ENCODE measurements at regions not wholly inside any gene's neighbourhood (a gene's known extent, or its start where the extent isn't known, plus 50 kb on each side); places are given as distances from the start of the nearest gene placed in this dataset.

DNA sequence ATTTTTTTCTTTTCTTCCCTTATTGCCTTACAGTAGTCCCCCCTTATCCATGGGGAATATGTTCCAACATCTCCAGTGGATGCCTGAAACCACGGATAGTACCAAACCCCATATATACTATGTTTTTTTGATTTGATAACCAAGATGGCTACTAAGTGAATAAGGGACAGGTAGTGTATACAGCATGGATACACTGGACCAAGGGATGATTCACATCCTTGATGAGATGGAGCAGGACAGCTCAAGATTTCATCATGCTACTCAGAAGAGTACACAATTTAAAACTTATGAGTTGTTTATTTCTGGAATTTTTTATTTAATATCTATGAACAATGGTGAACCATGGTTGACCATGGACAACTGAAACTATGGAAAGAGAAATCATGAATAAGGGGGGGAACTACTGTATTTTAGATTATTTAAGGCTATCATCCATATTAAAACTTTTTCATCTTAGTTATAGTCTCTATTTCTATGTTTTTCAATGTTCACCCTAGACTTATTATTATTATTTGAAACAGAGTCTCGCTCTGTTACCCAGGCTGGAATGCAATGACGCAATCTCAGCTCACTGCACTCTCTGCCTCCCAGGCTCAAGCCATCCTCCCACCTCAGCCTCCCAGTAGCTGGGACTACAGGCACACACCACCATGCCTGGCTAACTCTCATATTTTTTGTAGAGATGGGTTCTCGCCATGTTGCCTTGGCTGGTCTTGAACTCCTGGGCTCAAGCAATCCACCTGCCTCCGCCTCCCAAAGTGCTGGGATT lies 188.0 kb upstream of the PELI2 start:
- Histone ChIP-seq H3K4me1 (ENCODE audit: insufficient read depth, low read length) (no peaks in the 10 kb centered on the region), H4K20me1 (ENCODE audit: insufficient read depth, low read length) (no peaks in the 10 kb centered on the region), H3K36me3 (ENCODE audit: insufficient read depth, low read length) (no peaks in the 10 kb centered on the region), H3K27ac (ENCODE audit: low read length) (no peak overlapping the region), H3K4me2 (ENCODE audit: insufficient read depth, low read length) (no peak overlapping the region), H3K9ac (ENCODE audit: low read depth, low read length) (no peak overlapping the region), H3K4me3 (ENCODE audit: low read depth in 1 of 2, low read length in 2 of 2) (no peak overlapping the region), H3K79me2 (ENCODE audit: insufficient read depth, low read length) (no peaks in the 10 kb centered on the region), H2AFZ (ENCODE audit: low read depth, low read length) (no peak overlapping the region), H3K27me3 (ENCODE audit: insufficient read depth, low read length, poor library complexity) (no peaks in the 10 kb centered on the region), H3K9me3 (ENCODE audit: insufficient read depth, low read length, severe bottlenecking) (peaks cover 6% of the 10 kb centered on the region)
- DNase-seq (no peak), ATAC-seq (ENCODE audit: insufficient read depth, low read depth) (no peak)
- TF ChIP-seq, protein P1, sequence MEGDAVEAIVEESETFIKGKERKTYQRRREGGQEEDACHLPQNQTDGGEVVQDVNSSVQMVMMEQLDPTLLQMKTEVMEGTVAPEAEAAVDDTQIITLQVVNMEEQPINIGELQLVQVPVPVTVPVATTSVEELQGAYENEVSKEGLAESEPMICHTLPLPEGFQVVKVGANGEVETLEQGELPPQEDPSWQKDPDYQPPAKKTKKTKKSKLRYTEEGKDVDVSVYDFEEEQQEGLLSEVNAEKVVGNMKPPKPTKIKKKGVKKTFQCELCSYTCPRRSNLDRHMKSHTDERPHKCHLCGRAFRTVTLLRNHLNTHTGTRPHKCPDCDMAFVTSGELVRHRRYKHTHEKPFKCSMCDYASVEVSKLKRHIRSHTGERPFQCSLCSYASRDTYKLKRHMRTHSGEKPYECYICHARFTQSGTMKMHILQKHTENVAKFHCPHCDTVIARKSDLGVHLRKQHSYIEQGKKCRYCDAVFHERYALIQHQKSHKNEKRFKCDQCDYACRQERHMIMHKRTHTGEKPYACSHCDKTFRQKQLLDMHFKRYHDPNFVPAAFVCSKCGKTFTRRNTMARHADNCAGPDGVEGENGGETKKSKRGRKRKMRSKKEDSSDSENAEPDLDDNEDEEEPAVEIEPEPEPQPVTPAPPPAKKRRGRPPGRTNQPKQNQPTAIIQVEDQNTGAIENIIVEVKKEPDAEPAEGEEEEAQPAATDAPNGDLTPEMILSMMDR (IDR thresholded peaks at IDR 0.05; ENCODE audit: borderline replicate concordance, extremely low read depth, low read length, poor library complexity, severe bottlenecking) = no peak
- no peak for TF ChIP-seq EZH2 (IDR thresholded peaks at IDR 0.05; ENCODE audit: borderline replicate concordance, low read depth, low read length, severe bottlenecking)

- no peaks in the 10 kb centered on the region for H3K36me3 ChIP-seq (ENCODE audit: insufficient read depth, low read length)
- no peak overlapping the region for H3K4me2 ChIP-seq (ENCODE audit: insufficient read depth, low read length)
- no peak overlapping the region for H3K4me3 ChIP-seq (ENCODE audit: low read depth in 1 of 2, low read length in 2 of 2)
- H3K4me1 ChIP-seq (ENCODE audit: insufficient read depth, low read length) = no peaks in the 10 kb centered on the region
- H2AFZ ChIP-seq (ENCODE audit: low read depth, low read length) = no peak overlapping the region
- H3K79me2 ChIP-seq (ENCODE audit: insufficient read depth, low read length) = no peaks in the 10 kb centered on the region
- no peak overlapping the region for H3K9ac ChIP-seq (ENCODE audit: low read depth, low read length)
- H4K20me1 ChIP-seq (ENCODE audit: insufficient read depth, low read length) = no peaks in the 10 kb centered on the region
- no peak for DNase-seq
- no peaks in the 10 kb centered on the region for H3K27me3 ChIP-seq (ENCODE audit: insufficient read depth, low read length, poor library complexity)
- ATAC-seq (ENCODE audit: insufficient read depth, low read depth) = no peak
- H3K27ac ChIP-seq (ENCODE audit: low read length) = no peak overlapping the region
- H3K9me3 ChIP-seq (ENCODE audit: insufficient read depth, low read length, severe bottlenecking) = peaks cover 6% of the 10 kb centered on the region
- TF ChIP-seq, protein P1 (IDR thresholded peaks at IDR 0.05; ENCODE audit: borderline replicate concordance, extremely low read depth, low read length, poor library complexity, severe bottlenecking) = no peak
- TF ChIP-seq EZH2 (IDR thresholded peaks at IDR 0.05; ENCODE audit: borderline replicate concordance, low read depth, low read length, severe bottlenecking) = no peak
Measured at GRCh38 chr14:55936691-55937090, 181.5 kb upstream of the PELI2 start.

DNA sequence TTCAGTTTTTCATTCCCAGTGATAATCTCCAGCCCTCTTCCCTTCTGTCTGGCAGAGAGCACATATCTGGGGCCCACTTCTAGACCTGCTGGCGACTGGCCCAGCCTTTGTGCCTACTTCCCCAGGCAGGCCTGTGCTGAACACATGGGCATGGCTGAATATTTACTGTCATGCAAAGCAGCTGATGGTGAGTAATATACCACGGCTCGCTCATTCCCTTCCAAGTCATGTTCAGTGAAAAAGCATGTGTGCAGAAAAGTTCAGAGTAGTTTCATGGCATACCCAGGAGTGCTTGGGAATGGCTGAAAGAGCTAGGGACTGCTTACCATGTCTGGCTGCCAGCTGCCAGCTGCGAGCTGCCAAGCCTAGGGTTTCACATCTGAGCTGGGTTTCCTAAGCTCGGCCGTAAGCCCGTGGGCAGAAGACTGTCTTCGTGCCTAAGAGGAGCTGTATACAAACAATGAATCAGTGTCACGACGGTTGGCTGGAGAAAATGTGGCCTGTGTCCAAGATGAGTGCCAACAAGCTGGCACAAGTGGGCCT lies 179.9 kb upstream of the PELI2 start:
- Histone ChIP-seq H2AFZ (ENCODE audit: low read depth, low read length) (no peak overlapping the region), H4K20me1 (ENCODE audit: insufficient read depth, low read length) (no peaks in the 10 kb centered on the region), H3K4me2 (ENCODE audit: insufficient read depth, low read length) (no peak overlapping the region), H3K9me3 (ENCODE audit: insufficient read depth, low read length, severe bottlenecking) (peaks cover 6% of the 10 kb centered on the region), H3K79me2 (ENCODE audit: insufficient read depth, low read length) (no peaks in the 10 kb centered on the region), H3K4me3 (ENCODE audit: low read depth in 1 of 2, low read length in 2 of 2) (no peak overlapping the region), H3K9ac (ENCODE audit: low read depth, low read length) (no peak overlapping the region), H3K4me1 (ENCODE audit: insufficient read depth, low read length) (no peaks in the 10 kb centered on the region), H3K27ac (ENCODE audit: low read length) (no peak overlapping the region), H3K36me3 (ENCODE audit: insufficient read depth, low read length) (no peaks in the 10 kb centered on the region), H3K27me3 (ENCODE audit: insufficient read depth, low read length, poor library complexity) (no peaks in the 10 kb centered on the region)
- no peak for ATAC-seq (ENCODE audit: insufficient read depth, low read depth)
- TF ChIP-seq EZH2 (IDR thresholded peaks at IDR 0.05; ENCODE audit: borderline replicate concordance, low read depth, low read length, severe bottlenecking) = no peak
- TF ChIP-seq, protein P1 (IDR thresholded peaks at IDR 0.05; ENCODE audit: borderline replicate concordance, extremely low read depth, low read length, poor library complexity, severe bottlenecking) = no peak
- DNase-seq = no peak

Data from DND-41 (cell line).